ENCODE measurements at regions not wholly inside any gene's neighbourhood (a gene's known extent, or its start where the extent isn't known, plus 50 kb on each side); places are given as distances from the start of the nearest gene placed in this dataset.

- no peak for TF ChIP-seq MYNN (IDR thresholded peaks at IDR 0.05)
- no peak for TF ChIP-seq MYNN (CRISPR knock-in tag; IDR thresholded peaks at IDR 0.05)
- TF ChIP-seq ZNF24 (IDR thresholded peaks at IDR 0.05), result no peak
- TF ChIP-seq NFATC3 (IDR thresholded peaks at IDR 0.05), result no peak
- TF ChIP-seq, protein P1, sequence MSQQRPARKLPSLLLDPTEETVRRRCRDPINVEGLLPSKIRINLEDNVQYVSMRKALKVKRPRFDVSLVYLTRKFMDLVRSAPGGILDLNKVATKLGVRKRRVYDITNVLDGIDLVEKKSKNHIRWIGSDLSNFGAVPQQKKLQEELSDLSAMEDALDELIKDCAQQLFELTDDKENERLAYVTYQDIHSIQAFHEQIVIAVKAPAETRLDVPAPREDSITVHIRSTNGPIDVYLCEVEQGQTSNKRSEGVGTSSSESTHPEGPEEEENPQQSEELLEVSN (IDR thresholded peaks at IDR 0.05; ENCODE audit: borderline replicate concordance in 1 of 2, extremely low read depth in 1 of 2, insufficient read depth in 1 of 2, insufficient read length in 1 of 2, low read depth in 1 of 2, low read length in 1 of 2, poor library complexity in 1 of 2, severe bottlenecking in 1 of 2), result no peak
- TF ChIP-seq ZSCAN29 (IDR thresholded peaks at IDR 0.05), result no peak
- no peak for TF ChIP-seq CTCF (IDR thresholded peaks at IDR 0.05 in 2 of 3, conservative IDR thresholded peaks at IDR 0.05 in 1 of 3; ENCODE audit: insufficient read depth in 2 of 3, low read depth in 1 of 3, low read length in 3 of 3)
- TF ChIP-seq NRF1 (conservative IDR thresholded peaks at IDR 0.05 in 1 of 2, IDR thresholded peaks at IDR 0.05 in 1 of 2), result no peak
- no peak for TF ChIP-seq MAZ (CRISPR knock-in tag; conservative IDR thresholded peaks at IDR 0.05 in 1 of 2, IDR thresholded peaks at IDR 0.05 in 1 of 2)
- no peak for TF ChIP-seq ZNF431 (CRISPR knock-in tag; IDR thresholded peaks at IDR 0.05)
- no peak for TF ChIP-seq RAD51 (IDR thresholded peaks at IDR 0.05; ENCODE audit: borderline replicate concordance, low read depth)
- TF ChIP-seq E2F4 (CRISPR knock-in tag; IDR thresholded peaks at IDR 0.05; ENCODE audit: low read depth), result no peak
- TF ChIP-seq, protein P2, sequence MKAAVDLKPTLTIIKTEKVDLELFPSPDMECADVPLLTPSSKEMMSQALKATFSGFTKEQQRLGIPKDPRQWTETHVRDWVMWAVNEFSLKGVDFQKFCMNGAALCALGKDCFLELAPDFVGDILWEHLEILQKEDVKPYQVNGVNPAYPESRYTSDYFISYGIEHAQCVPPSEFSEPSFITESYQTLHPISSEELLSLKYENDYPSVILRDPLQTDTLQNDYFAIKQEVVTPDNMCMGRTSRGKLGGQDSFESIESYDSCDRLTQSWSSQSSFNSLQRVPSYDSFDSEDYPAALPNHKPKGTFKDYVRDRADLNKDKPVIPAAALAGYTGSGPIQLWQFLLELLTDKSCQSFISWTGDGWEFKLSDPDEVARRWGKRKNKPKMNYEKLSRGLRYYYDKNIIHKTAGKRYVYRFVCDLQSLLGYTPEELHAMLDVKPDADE (conservative IDR thresholded peaks at IDR 0.05; ENCODE audit: control insufficient read depth, low read depth, low read length), result no peak
Measured at GRCh38 chr5:101036778-101037177, 133.7 kb upstream of the ST8SIA4 start.

All from K562 (cell line).